Tibial artery (tissue), 4 donors: ENCODE measurements at regions not wholly inside any gene's neighbourhood (a gene's known extent, or its start where the extent isn't known, plus 50 kb on each side); places are given as distances from the start of the nearest gene placed in this dataset.

ENCODE experiments used
- DNase-seq, 2 donors: peaks; one replicate each; pipeline ENCODE4 v3.0.0-alpha.2; 2019
- H3K27ac ChIP-seq, 2 donors: fragments of 200-600 bp; sonication (generic) in 1 of 2; 1 replicate in 1 of 2; 2 replicates in 1 of 2; pipeline ENCODE4 v1.5.1; 2018 to 2019; ENCODE audit warnings: mild to moderate bottlenecking in 1 of 2
- H3K27me3 ChIP-seq, 2 donors: fragments of 200-600 bp; sonication (generic) in 1 of 2; one replicate each; pipeline versions ENCODE4 v1.5.1 to v1.6.0; 2016 to 2019
- H3K36me3 ChIP-seq, 3 donors: fragments of 200-600 bp; sonication (generic) in 2 of 3; one replicate each; pipeline ENCODE4 v1.5.1; 2016 to 2019; ENCODE audit warnings: mild to moderate bottlenecking in 2 of 3
- H3K4me1 ChIP-seq, 4 donors: fragments of 200-600 bp; sonication (generic) in 2 of 4; 1 replicate in 3 of 4; 2 replicates in 1 of 4; pipeline ENCODE4 v1.5.1; 2016 to 2019
- H3K4me3 ChIP-seq, 2 donors: fragments of 200-600 bp; sonication (generic) in 1 of 2; 1 replicate in 1 of 2; 2 replicates in 1 of 2; pipeline ENCODE4 v1.5.1; 2018 to 2019; ENCODE audit warnings: mild to moderate bottlenecking in 2 of 2
- H3K9me3 ChIP-seq, 3 donors: fragments of 200-600 bp; sonication (generic) in 1 of 3; one replicate each; pipeline ENCODE4 v1.5.1; 2016 to 2019
- CTCF ChIP-seq, 2 experiments: fragments of 200-600 bp in 1 of 2; fragments of 450-650 bp in 1 of 2; IDR thresholded peaks; one replicate each; pipeline ENCODE4 v1.5.1; 2017 to 2019; ENCODE audit warnings: antibody characterized with exemption in 2 of 2, mild to moderate bottlenecking in 1 of 2, moderate library complexity in 1 of 2
- intact Hi-C: fragments of 100-400 bp; cut with DNase I; formaldehyde crosslinking; loops from one replicate; pipeline ENCODE4 v1.15.0; 2023; ENCODE audit warnings: low total_unique reads

- intact Hi-C loops: no loop called here
- DNase-seq: no peak
- Histone ChIP-seq H3K4me3 (no peak overlapping the region), H3K36me3 (no peaks in the 10 kb centered on the region), H3K9me3 (no peaks in the 10 kb centered on the region), H3K4me1 (no peaks in the 10 kb centered on the region), H3K27me3 (no peaks in the 10 kb centered on the region), H3K27ac (no peak overlapping the region)
- no peak for TF ChIP-seq CTCF (IDR thresholded peaks at IDR 0.05)
Observed at GRCh38 chrX:26295425-26295824, 79.5 kb downstream of the MAGEB5 start.

- H3K4me1 ChIP-seq: no peaks in the 10 kb centered on the region
- H3K9me3 ChIP-seq: peaks cover 0 to 5% (median 0%) of the 10 kb centered on the region in 3 donors
- intact Hi-C loops: no loop called here
- no peak for DNase-seq
- no peak overlapping the region for H3K4me3 ChIP-seq
- H3K27me3 ChIP-seq: no peaks in the 10 kb centered on the region
- no peaks in the 10 kb centered on the region for H3K36me3 ChIP-seq
- no peak for TF ChIP-seq CTCF (IDR thresholded peaks at IDR 0.05)
- H3K27ac ChIP-seq: no peak overlapping the region
Observed at GRCh38 chrX:26286836-26287235, 70.9 kb downstream of the MAGEB5 start.
